Fibroblast of mammary gland (primary cell): ENCODE measurements at regions not wholly inside any gene's neighbourhood (a gene's known extent, or its start where the extent isn't known, plus 50 kb on each side); places are given as distances from the start of the nearest gene placed in this dataset.

Experiments used
- DNase-seq: peaks from one replicate; pipeline ENCODE4 v3.0.0-alpha.2; 2010; ENCODE audit warnings: low read depth
- H3K4me3 ChIP-seq: 2 replicates; pipeline ENCODE4 v1.5.1; 2011; ENCODE audit warnings: low read depth, mild to moderate bottlenecking, low read length, moderate library complexity; ENCODE audit not compliant: control insufficient read depth
- CTCF ChIP-seq: conservative IDR thresholded peaks from 2 replicates; pipeline ENCODE4 v1.5.1; 2011; ENCODE audit warnings: low read depth, low read length, inconsistent platforms; ENCODE audit not compliant: control insufficient read depth, insufficient read depth

- no peak overlapping the region for H3K4me3 ChIP-seq
- TF ChIP-seq CTCF = no peak
- no peak for DNase-seq
Observed at GRCh38 chr15:25061808-25062550, 107.2 kb downstream of the SNRPN start.

GRCh38 chr15:25062551-25063430 is 108.0 kb downstream of the SNRPN start:
- no peak for DNase-seq
- no peak overlapping the region for H3K4me3 ChIP-seq
- TF ChIP-seq CTCF = no peak

GRCh38 chr15:25065286-25065685 is 110.5 kb downstream of the SNRPN start:
- DNase-seq = no peak
- no peak for TF ChIP-seq CTCF
- no peak overlapping the region for H3K4me3 ChIP-seq

GRCh38 chr15:25065876-25066275 is 111.1 kb downstream of the SNRPN start:
- no peak for DNase-seq
- TF ChIP-seq CTCF = no peak
- H3K4me3 ChIP-seq = no peak overlapping the region

- no peak for TF ChIP-seq CTCF
- H3K4me3 ChIP-seq = no peak overlapping the region
- DNase-seq = no peak
Observed at GRCh38 chr15:25066708-25067107, 111.9 kb downstream of the SNRPN start.

GRCh38 chr15:25067725-25068309 is 113.0 kb downstream of the SNRPN start:
- DNase-seq = no peak
- no peak for TF ChIP-seq CTCF
- no peak overlapping the region for H3K4me3 ChIP-seq
